Vagina (tissue), 2 donors: ENCODE measurements at regions not wholly inside any gene's neighbourhood (a gene's known extent, or its start where the extent isn't known, plus 50 kb on each side); places are given as distances from the start of the nearest gene placed in this dataset.
A peak's percentile ranks its signal among the peaks of the same experiment; 100 is the strongest.

Experiments used
- DNase-seq, 2 donors: peaks; one replicate each; pipeline ENCODE4 v3.0.0-alpha.2; 2017; ENCODE audit errors: extremely low spot score in 2 of 2
- H3K27ac ChIP-seq: fragments of 200-600 bp; sonication (generic); one replicate; pipeline ENCODE4 v1.5.1; 2019
- H3K27me3 ChIP-seq: fragments of 200-600 bp; sonication (generic); one replicate; pipeline ENCODE4 v1.5.1; 2019
- H3K36me3 ChIP-seq, 2 donors: fragments of 200-600 bp; sonication (generic); one replicate each; pipeline ENCODE4 v1.5.1; 2017 to 2019
- H3K4me1 ChIP-seq: fragments of 200-600 bp; sonication (generic); one replicate; pipeline ENCODE4 v1.5.1; 2019
- H3K4me3 ChIP-seq, 2 donors: fragments of 200-600 bp; sonication (generic); 1 replicate in 1 of 2; 2 replicates in 1 of 2; pipeline ENCODE4 v1.5.1; 2016 to 2019
- H3K9me3 ChIP-seq: fragments of 200-600 bp; sonication (generic); one replicate; pipeline ENCODE4 v1.5.1; 2019
- CTCF ChIP-seq, 3 experiments: fragments of 450-650 bp in 2 of 3; fragments of 200-600 bp in 1 of 3; sonication (generic) in 1 of 3; IDR thresholded peaks; one replicate each; pipeline ENCODE4 v1.5.1; 2017 to 2019; ENCODE audit warnings: antibody characterized with exemption in 3 of 3, mild to moderate bottlenecking in 2 of 3, moderate library complexity in 2 of 3
- POLR2A ChIP-seq, 2 donors: fragments of 450-650 bp; IDR thresholded peaks; one replicate each; pipeline ENCODE4 v1.6.1; 2017; ENCODE audit warnings: antibody characterized with exemption in 2 of 2, mild to moderate bottlenecking in 2 of 2, moderate library complexity in 2 of 2
- POLR2AphosphoS5 ChIP-seq, 2 donors: sonication (generic); formaldehyde crosslinking; IDR thresholded peaks; one replicate each; pipeline ENCODE4 v1.9.0; 2017; ENCODE audit warnings: antibody characterized with exemption in 2 of 2, mild to moderate bottlenecking in 2 of 2, low read depth in 1 of 2; ENCODE audit not compliant: insufficient read depth in 1 of 2
- intact Hi-C: fragments of 100-400 bp; cut with DNase I; formaldehyde crosslinking; loops from one replicate; pipeline ENCODE4 v1.15.1; 2023

GRCh38 chr22:49010070-49010863 is 817.4 kb downstream of the BRD1 start:
- intact Hi-C loops, result no loop called here
- H3K9me3 ChIP-seq, result no peaks in the 10 kb centered on the region
- TF ChIP-seq POLR2A (IDR thresholded peaks at IDR 0.05), result no peak
- no peak for TF ChIP-seq CTCF (IDR thresholded peaks at IDR 0.05)
- no peak for TF ChIP-seq POLR2AphosphoS5 (IDR thresholded peaks at IDR 0.05; ENCODE audit: insufficient read depth in 1 of 2, low read depth in 1 of 2)
- DNase-seq, result no peak
- H3K27me3 ChIP-seq, result no peaks in the 10 kb centered on the region
- H3K4me3 ChIP-seq, result no peak overlapping the region
- no peaks in the 10 kb centered on the region for H3K36me3 ChIP-seq
- H3K4me1 ChIP-seq, result no peaks in the 10 kb centered on the region
- H3K27ac ChIP-seq, result no peak overlapping the region

GRCh38 chr22:49009359-49010063 is 818.2 kb downstream of the BRD1 start:
- Histone ChIP-seq H3K27ac (no peak overlapping the region), H3K4me3 (no peak overlapping the region), H3K4me1 (no peaks in the 10 kb centered on the region), H3K9me3 (no peaks in the 10 kb centered on the region), H3K27me3 (no peaks in the 10 kb centered on the region), H3K36me3 (no peaks in the 10 kb centered on the region)
- intact Hi-C loops, result no loop called here
- TF ChIP-seq POLR2AphosphoS5 (IDR thresholded peaks at IDR 0.05; ENCODE audit: insufficient read depth in 1 of 2, low read depth in 1 of 2) (no peak), POLR2A (IDR thresholded peaks at IDR 0.05) (no peak), CTCF (IDR thresholded peaks at IDR 0.05) (no peak)
- peak; percentile 32 to 81 for DNase-seq

- H3K9me3 ChIP-seq, result no peaks in the 10 kb centered on the region
- no peaks in the 10 kb centered on the region for H3K36me3 ChIP-seq
- H3K27me3 ChIP-seq, result no peaks in the 10 kb centered on the region
- peak in 1 of 2 donors; percentile 52 for DNase-seq
- intact Hi-C loops, result no loop called here
- TF ChIP-seq POLR2AphosphoS5 (IDR thresholded peaks at IDR 0.05; ENCODE audit: insufficient read depth in 1 of 2, low read depth in 1 of 2), result no peak
- no peak for TF ChIP-seq CTCF (IDR thresholded peaks at IDR 0.05)
- TF ChIP-seq POLR2A (IDR thresholded peaks at IDR 0.05), result no peak
- H3K4me3 ChIP-seq, result no peak overlapping the region
- no peaks in the 10 kb centered on the region for H3K4me1 ChIP-seq
- H3K27ac ChIP-seq, result no peak overlapping the region
Observed at GRCh38 chr22:49008682-49009235, 818.9 kb downstream of the BRD1 start.

- TF ChIP-seq CTCF (IDR thresholded peaks at IDR 0.05) (no peak), POLR2A (IDR thresholded peaks at IDR 0.05) (no peak), POLR2AphosphoS5 (IDR thresholded peaks at IDR 0.05; ENCODE audit: insufficient read depth in 1 of 2, low read depth in 1 of 2) (no peak)
- no peaks in the 10 kb centered on the region for H3K36me3 ChIP-seq
- no peaks in the 10 kb centered on the region for H3K27me3 ChIP-seq
- intact Hi-C loops, result no loop called here
- no peak overlapping the region for H3K27ac ChIP-seq
- DNase-seq, result peak; percentile 60 to 81
- H3K4me3 ChIP-seq, result no peak overlapping the region
- no peaks in the 10 kb centered on the region for H3K9me3 ChIP-seq
- no peaks in the 10 kb centered on the region for H3K4me1 ChIP-seq
Observed at GRCh38 chr22:49007013-49007653, 820.5 kb downstream of the BRD1 start.
